Endothelial cell (in vitro differentiated cells): ENCODE measurements at regions not wholly inside any gene's neighbourhood (a gene's known extent, or its start where the extent isn't known, plus 50 kb on each side); places are given as distances from the start of the nearest gene placed in this dataset.
"Not testable (repeated sequence)": the region's sequence is repeated elsewhere in the genome, so short reads cannot be mapped to it uniquely, and the experiment has no call there.

ENCODE experiments used
- DNase-seq: peaks from one replicate; pipeline ENCODE4 v3.0.0; 2021; ENCODE audit warnings: low spot score
- H3K27ac Mint-ChIP-seq: one replicate; pipeline ENCODE4 v1.8.0; 2021; ENCODE audit warnings: mixed read lengths, inconsistent platforms; ENCODE audit not compliant: unreplicated experiment
- H3K27me3 Mint-ChIP-seq: one replicate; pipeline ENCODE4 v1.8.0; 2021; ENCODE audit warnings: mild to moderate bottlenecking, moderate library complexity, mixed read lengths, inconsistent platforms; ENCODE audit not compliant: unreplicated experiment
- H3K36me3 Mint-ChIP-seq: one replicate; pipeline ENCODE4 v1.8.0; 2021; ENCODE audit warnings: mild to moderate bottlenecking, low read depth, mixed read lengths, inconsistent platforms; ENCODE audit not compliant: unreplicated experiment
- H3K4me1 Mint-ChIP-seq: one replicate; pipeline ENCODE4 v1.8.0; 2021; ENCODE audit warnings: mild to moderate bottlenecking, mixed read lengths, inconsistent platforms; ENCODE audit not compliant: unreplicated experiment
- H3K4me3 Mint-ChIP-seq: one replicate; pipeline ENCODE4 v1.8.0; 2021; ENCODE audit warnings: mild to moderate bottlenecking, mixed read lengths, inconsistent platforms; ENCODE audit not compliant: unreplicated experiment
- H3K9me3 Mint-ChIP-seq: one replicate; pipeline ENCODE4 v1.8.0; 2021; ENCODE audit warnings: mixed read lengths, inconsistent platforms; ENCODE audit not compliant: unreplicated experiment
- CTCF ChIP-seq: fragments of 200-600 bp; sonication (generic); IDR thresholded peaks from one replicate; pipeline ENCODE4 v1.5.0; 2021; ENCODE audit warnings: antibody characterized with exemption; ENCODE audit not compliant: unreplicated experiment

GRCh38 chrX:75638332-75638731 is 115.5 kb upstream of the ZDHHC15 start:
- peaks cover 4% of the 10 kb centered on the region for H3K27me3 Mint-ChIP-seq
- no peaks in the 10 kb centered on the region for H3K4me1 Mint-ChIP-seq
- peaks cover 16% of the 10 kb centered on the region for H3K36me3 Mint-ChIP-seq
- no peak overlapping the region for H3K4me3 Mint-ChIP-seq
- no peak for TF ChIP-seq CTCF
- H3K9me3 Mint-ChIP-seq, result peaks cover 11% of the 10 kb centered on the region
- no peak overlapping the region for H3K27ac Mint-ChIP-seq
- DNase-seq, result no peak

- Mint-ChIP-seq H3K27ac (no peak overlapping the region), H3K36me3 (no peaks in the 10 kb centered on the region), H3K27me3 (no peaks in the 10 kb centered on the region), H3K9me3 (no peaks in the 10 kb centered on the region), H3K4me1 (peaks cover 8% of the 10 kb centered on the region), H3K4me3 (no peak overlapping the region)
- no peak for TF ChIP-seq CTCF
- DNase-seq, result no peak
These were observed 102.4 kb upstream of the ZDHHC15 start for GRCh38 chrX:75625232-75625631.

- no peak for TF ChIP-seq CTCF
- Mint-ChIP-seq H3K4me1 (peaks cover 8% of the 10 kb centered on the region), H3K9me3 (no peaks in the 10 kb centered on the region), H3K36me3 (no peaks in the 10 kb centered on the region), H3K27ac (no peak overlapping the region), H3K4me3 (no peak overlapping the region), H3K27me3 (no peaks in the 10 kb centered on the region)
- peak; percentile 9 for DNase-seq
These were observed 100.7 kb upstream of the ZDHHC15 start for GRCh38 chrX:75623535-75623934.

- H3K9me3 Mint-ChIP-seq, result no peaks in the 10 kb centered on the region
- no peaks in the 10 kb centered on the region for H3K4me1 Mint-ChIP-seq
- no peak for DNase-seq
- H3K27ac Mint-ChIP-seq, result no peak overlapping the region
- peaks cover 10% of the 10 kb centered on the region for H3K36me3 Mint-ChIP-seq
- no peaks in the 10 kb centered on the region for H3K27me3 Mint-ChIP-seq
- H3K4me3 Mint-ChIP-seq, result no peak overlapping the region
- TF ChIP-seq CTCF, result no peak
These were observed 86.6 kb upstream of the ZDHHC15 start for GRCh38 chrX:75609406-75609805.

GRCh38 chrX:75603833-75604232 is 81.0 kb upstream of the ZDHHC15 start:
- no peaks in the 10 kb centered on the region for H3K4me1 Mint-ChIP-seq
- no peaks in the 10 kb centered on the region for H3K27me3 Mint-ChIP-seq
- no peaks in the 10 kb centered on the region for H3K9me3 Mint-ChIP-seq
- H3K4me3 Mint-ChIP-seq, result no peak overlapping the region
- H3K36me3 Mint-ChIP-seq, result peaks cover 3% of the 10 kb centered on the region
- no peak for DNase-seq
- peak; percentile 63 for TF ChIP-seq CTCF
- H3K27ac Mint-ChIP-seq, result no peak overlapping the region

DNA sequence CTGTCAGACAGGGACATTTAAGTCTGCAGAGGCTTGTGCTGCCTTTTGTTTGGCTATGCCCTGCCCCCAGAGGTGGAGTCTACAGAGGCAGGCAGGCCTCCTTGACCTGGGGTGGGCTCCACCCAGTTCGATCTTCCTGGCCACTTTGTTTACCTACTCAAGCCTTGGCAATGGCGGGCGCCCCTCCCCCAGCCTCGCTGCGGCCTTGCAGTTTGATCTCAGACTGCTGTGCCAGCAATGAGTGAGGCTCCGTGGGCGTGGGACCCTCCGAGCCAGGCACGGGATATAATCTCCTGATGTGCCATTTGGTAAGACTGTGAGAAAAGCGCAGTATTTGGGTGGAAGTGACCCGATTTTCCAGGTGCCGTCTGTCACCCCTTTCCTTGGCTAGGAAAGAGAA is 79.2 kb upstream of the ZDHHC15 start:
- not testable (repeated sequence) for H3K27ac Mint-ChIP-seq, DNase-seq, H3K4me3 Mint-ChIP-seq, H3K36me3 Mint-ChIP-seq, H3K27me3 Mint-ChIP-seq, H3K9me3 Mint-ChIP-seq, H3K4me1 Mint-ChIP-seq
